Liver (tissue), 3 donors: ENCODE measurements at regions not wholly inside any gene's neighbourhood (a gene's known extent, or its start where the extent isn't known, plus 50 kb on each side); places are given as distances from the start of the nearest gene placed in this dataset.

Experiments
- EGR1 ChIP-seq, 2 donors: IDR thresholded peaks; 2 replicates each; pipeline ENCODE4 v1.6.1; 2016 to 2018; ENCODE audit warnings: antibody characterized with exemption in 2 of 2, low read depth in 2 of 2
- GABPA ChIP-seq, 2 donors: IDR thresholded peaks in 1 of 2; conservative IDR thresholded peaks in 1 of 2; 2 replicates each; pipeline ENCODE4 v1.6.1; 2016; ENCODE audit warnings: antibody characterized with exemption in 2 of 2, mild to moderate bottlenecking in 1 of 2, moderate library complexity in 1 of 2
- JUND ChIP-seq, 2 donors: IDR thresholded peaks; 2 replicates each; pipeline ENCODE4 v1.6.1; 2016; ENCODE audit warnings: antibody characterized with exemption in 2 of 2
- RAD21 ChIP-seq, 2 donors: IDR thresholded peaks; 2 replicates each; pipeline ENCODE4 v1.6.1; 2016; ENCODE audit warnings: antibody characterized with exemption in 2 of 2, mild to moderate bottlenecking in 2 of 2
- RXRA ChIP-seq, 2 donors: IDR thresholded peaks; 2 replicates each; pipeline ENCODE4 v1.6.1; 2017 to 2018; ENCODE audit warnings: antibody characterized with exemption in 2 of 2, mild to moderate bottlenecking in 1 of 2
- TAF1 ChIP-seq: conservative IDR thresholded peaks from 2 replicates; pipeline ENCODE4 v1.6.1; 2016; ENCODE audit warnings: antibody characterized with exemption, mild to moderate bottlenecking
- YY1 ChIP-seq: IDR thresholded peaks from 2 replicates; pipeline ENCODE4 v1.6.1; 2016; ENCODE audit warnings: antibody characterized with exemption, mild to moderate bottlenecking
- TF ChIP-seq, protein P1 (sequence below): fragments of 150-350 bp; IDR thresholded peaks from 2 replicates; pipeline ENCODE4 v1.5.1; 2017; ENCODE audit warnings: improper control_type of control experiment, low read depth, low read length; ENCODE audit not compliant: missing input control
- TF ChIP-seq, protein P2 (sequence below): IDR thresholded peaks from 2 replicates; pipeline ENCODE4 v1.6.1; 2016; ENCODE audit warnings: antibody characterized with exemption
- TF ChIP-seq, protein P3 (sequence below): IDR thresholded peaks from 2 replicates; pipeline ENCODE4 v1.6.1; 2016; ENCODE audit warnings: antibody characterized with exemption
- TF ChIP-seq, protein P4 (sequence below): IDR thresholded peaks from 2 replicates; pipeline ENCODE4 v1.6.1; 2016; ENCODE audit warnings: antibody characterized with exemption, mild to moderate bottlenecking
- donor health status: healthy.
- donor health status: healthy.

DNA sequence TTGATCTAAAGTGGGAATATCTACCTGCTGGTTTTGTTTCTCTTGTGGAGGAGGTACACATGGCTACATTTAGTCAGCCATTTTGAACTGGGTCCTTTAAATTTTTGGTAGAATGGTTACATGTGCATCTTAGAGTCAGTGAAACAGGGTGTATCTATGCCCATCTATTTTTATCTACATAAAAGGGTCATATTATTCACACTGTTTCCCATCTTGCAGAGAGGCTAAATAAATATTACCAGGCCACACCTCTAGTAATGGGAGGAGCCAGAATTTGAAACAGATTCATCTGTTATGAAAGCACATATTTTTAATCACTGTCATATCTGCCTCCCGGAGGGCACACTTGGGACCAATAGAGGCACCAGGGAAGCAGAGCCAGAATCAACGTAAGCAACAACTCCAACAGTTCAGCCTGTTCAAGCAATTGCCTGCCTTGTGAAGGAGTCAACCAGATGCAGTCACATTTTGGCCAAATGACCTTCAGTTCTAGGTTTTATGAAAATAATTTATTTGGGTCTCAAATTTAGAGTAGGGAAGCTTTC, 376.8 kb downstream of the TSN start:
- no peak for TF ChIP-seq RAD21 (IDR thresholded peaks at IDR 0.05)
- TF ChIP-seq, protein P1, sequence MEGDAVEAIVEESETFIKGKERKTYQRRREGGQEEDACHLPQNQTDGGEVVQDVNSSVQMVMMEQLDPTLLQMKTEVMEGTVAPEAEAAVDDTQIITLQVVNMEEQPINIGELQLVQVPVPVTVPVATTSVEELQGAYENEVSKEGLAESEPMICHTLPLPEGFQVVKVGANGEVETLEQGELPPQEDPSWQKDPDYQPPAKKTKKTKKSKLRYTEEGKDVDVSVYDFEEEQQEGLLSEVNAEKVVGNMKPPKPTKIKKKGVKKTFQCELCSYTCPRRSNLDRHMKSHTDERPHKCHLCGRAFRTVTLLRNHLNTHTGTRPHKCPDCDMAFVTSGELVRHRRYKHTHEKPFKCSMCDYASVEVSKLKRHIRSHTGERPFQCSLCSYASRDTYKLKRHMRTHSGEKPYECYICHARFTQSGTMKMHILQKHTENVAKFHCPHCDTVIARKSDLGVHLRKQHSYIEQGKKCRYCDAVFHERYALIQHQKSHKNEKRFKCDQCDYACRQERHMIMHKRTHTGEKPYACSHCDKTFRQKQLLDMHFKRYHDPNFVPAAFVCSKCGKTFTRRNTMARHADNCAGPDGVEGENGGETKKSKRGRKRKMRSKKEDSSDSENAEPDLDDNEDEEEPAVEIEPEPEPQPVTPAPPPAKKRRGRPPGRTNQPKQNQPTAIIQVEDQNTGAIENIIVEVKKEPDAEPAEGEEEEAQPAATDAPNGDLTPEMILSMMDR = no peak
- TF ChIP-seq, protein P2, sequence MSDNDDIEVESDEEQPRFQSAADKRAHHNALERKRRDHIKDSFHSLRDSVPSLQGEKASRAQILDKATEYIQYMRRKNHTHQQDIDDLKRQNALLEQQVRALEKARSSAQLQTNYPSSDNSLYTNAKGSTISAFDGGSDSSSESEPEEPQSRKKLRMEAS = no peak
- TF ChIP-seq YY1 = no peak
- TF ChIP-seq EGR1 (IDR thresholded peaks at IDR 0.05; ENCODE audit: low read depth in 2 of 2) = no peak
- TF ChIP-seq JUND (IDR thresholded peaks at IDR 0.05) = no peak
- TF ChIP-seq GABPA (IDR thresholded peaks at IDR 0.05 in 1 of 2, conservative IDR thresholded peaks at IDR 0.05 in 1 of 2) = no peak
- TF ChIP-seq, protein P3, sequence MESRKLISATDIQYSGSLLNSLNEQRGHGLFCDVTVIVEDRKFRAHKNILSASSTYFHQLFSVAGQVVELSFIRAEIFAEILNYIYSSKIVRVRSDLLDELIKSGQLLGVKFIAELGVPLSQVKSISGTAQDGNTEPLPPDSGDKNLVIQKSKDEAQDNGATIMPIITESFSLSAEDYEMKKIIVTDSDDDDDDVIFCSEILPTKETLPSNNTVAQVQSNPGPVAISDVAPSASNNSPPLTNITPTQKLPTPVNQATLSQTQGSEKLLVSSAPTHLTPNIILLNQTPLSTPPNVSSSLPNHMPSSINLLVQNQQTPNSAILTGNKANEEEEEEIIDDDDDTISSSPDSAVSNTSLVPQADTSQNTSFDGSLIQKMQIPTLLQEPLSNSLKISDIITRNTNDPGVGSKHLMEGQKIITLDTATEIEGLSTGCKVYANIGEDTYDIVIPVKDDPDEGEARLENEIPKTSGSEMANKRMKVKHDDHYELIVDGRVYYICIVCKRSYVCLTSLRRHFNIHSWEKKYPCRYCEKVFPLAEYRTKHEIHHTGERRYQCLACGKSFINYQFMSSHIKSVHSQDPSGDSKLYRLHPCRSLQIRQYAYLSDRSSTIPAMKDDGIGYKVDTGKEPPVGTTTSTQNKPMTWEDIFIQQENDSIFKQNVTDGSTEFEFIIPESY = no peak
- TF ChIP-seq, protein P4, sequence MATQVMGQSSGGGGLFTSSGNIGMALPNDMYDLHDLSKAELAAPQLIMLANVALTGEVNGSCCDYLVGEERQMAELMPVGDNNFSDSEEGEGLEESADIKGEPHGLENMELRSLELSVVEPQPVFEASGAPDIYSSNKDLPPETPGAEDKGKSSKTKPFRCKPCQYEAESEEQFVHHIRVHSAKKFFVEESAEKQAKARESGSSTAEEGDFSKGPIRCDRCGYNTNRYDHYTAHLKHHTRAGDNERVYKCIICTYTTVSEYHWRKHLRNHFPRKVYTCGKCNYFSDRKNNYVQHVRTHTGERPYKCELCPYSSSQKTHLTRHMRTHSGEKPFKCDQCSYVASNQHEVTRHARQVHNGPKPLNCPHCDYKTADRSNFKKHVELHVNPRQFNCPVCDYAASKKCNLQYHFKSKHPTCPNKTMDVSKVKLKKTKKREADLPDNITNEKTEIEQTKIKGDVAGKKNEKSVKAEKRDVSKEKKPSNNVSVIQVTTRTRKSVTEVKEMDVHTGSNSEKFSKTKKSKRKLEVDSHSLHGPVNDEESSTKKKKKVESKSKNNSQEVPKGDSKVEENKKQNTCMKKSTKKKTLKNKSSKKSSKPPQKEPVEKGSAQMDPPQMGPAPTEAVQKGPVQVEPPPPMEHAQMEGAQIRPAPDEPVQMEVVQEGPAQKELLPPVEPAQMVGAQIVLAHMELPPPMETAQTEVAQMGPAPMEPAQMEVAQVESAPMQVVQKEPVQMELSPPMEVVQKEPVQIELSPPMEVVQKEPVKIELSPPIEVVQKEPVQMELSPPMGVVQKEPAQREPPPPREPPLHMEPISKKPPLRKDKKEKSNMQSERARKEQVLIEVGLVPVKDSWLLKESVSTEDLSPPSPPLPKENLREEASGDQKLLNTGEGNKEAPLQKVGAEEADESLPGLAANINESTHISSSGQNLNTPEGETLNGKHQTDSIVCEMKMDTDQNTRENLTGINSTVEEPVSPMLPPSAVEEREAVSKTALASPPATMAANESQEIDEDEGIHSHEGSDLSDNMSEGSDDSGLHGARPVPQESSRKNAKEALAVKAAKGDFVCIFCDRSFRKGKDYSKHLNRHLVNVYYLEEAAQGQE = no peak
- no peak for TF ChIP-seq TAF1
- no peak for TF ChIP-seq RXRA (IDR thresholded peaks at IDR 0.05)
